ENCODE measurements at regions not wholly inside any gene's neighbourhood (a gene's known extent, or its start where the extent isn't known, plus 50 kb on each side); places are given as distances from the start of the nearest gene placed in this dataset.
"Not testable (repeated sequence)": the region's sequence is repeated elsewhere in the genome, so short reads cannot be mapped to it uniquely, and the experiment has no call there.

GRCh38 chr5:62771341-62771740 lies 192.7 kb downstream of the LRRC70 start:
- no peak overlapping the region for H3K4me2 ChIP-seq (ENCODE audit: low read length)

DNA sequence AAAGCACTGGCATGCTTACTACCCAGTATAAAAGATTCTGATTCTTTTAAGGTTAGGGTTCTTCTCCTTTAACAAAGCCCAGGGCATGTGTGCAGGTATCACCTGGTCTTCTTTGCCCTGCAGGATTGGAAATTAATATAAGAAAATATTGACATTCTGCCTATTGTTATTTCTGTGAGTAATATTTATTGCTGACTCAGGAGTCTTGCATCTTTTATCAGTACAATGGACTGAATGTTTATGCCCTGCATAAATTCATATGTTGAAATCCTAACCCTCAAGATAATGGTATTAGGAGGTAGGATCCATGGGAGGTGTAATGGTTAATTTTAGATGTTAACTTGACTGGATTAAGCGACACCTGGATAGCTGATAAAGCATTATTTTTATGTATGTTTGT lies 189.0 kb downstream of the LRRC70 start:
- H3K79me2 ChIP-seq (ENCODE audit: low read length) = no peaks in the 10 kb centered on the region
- no peak overlapping the region for H3K4me2 ChIP-seq (ENCODE audit: low read length)
- TF ChIP-seq EZH2phosphoT487 (IDR thresholded peaks at IDR 0.05; ENCODE audit: low read depth) = no peak
- TF ChIP-seq CTCF (IDR thresholded peaks at IDR 0.05; ENCODE audit: low read depth, low read length) = no peak
- no peak overlapping the region for H3K9ac ChIP-seq (ENCODE audit: low read length)
- no peaks in the 10 kb centered on the region for H3K9me3 ChIP-seq (ENCODE audit: insufficient read depth, low read length)
- peaks cover 7% of the 10 kb centered on the region for H3K4me1 ChIP-seq (ENCODE audit: low read length)
- H3K4me3 ChIP-seq (ENCODE audit: low read length) = no peak overlapping the region
- H3K27me3 ChIP-seq (ENCODE audit: low read depth, low read length) = no peaks in the 10 kb centered on the region
- H2AFZ ChIP-seq (ENCODE audit: low read depth, low read length) = no peak overlapping the region
- no peaks in the 10 kb centered on the region for H3K36me3 ChIP-seq (replicated peaks; ENCODE audit: low read depth, low read length)
- no peak overlapping the region for H3K27ac ChIP-seq (ENCODE audit: low read length)
- no peaks in the 10 kb centered on the region for H4K20me1 ChIP-seq (ENCODE audit: insufficient read depth, low read length)

More at GRCh38 chr5:62771341-62771740, 192.7 kb downstream of the LRRC70 start:
- no peaks in the 10 kb centered on the region for H3K79me2 ChIP-seq (ENCODE audit: low read length)
- H2AFZ ChIP-seq (ENCODE audit: low read depth, low read length) = no peak overlapping the region
- H3K27me3 ChIP-seq (ENCODE audit: low read depth, low read length) = no peaks in the 10 kb centered on the region
- H3K36me3 ChIP-seq (replicated peaks; ENCODE audit: low read depth, low read length) = no peaks in the 10 kb centered on the region
- peaks cover 14% of the 10 kb centered on the region for H3K4me1 ChIP-seq (ENCODE audit: low read length)
- H3K9me3 ChIP-seq (ENCODE audit: insufficient read depth, low read length) = no peaks in the 10 kb centered on the region
- TF ChIP-seq EZH2phosphoT487 (IDR thresholded peaks at IDR 0.05; ENCODE audit: low read depth) (no peak), CTCF (IDR thresholded peaks at IDR 0.05; ENCODE audit: low read depth, low read length) (no peak)
- H3K27ac ChIP-seq (ENCODE audit: low read length) = no peak overlapping the region
- H3K4me3 ChIP-seq (ENCODE audit: low read length) = no peak overlapping the region
- H3K9ac ChIP-seq (ENCODE audit: low read length) = no peak overlapping the region
- H4K20me1 ChIP-seq (ENCODE audit: insufficient read depth, low read length) = no peaks in the 10 kb centered on the region

GRCh38 chr5:62767077-62767476 lies 188.5 kb downstream of the LRRC70 start:
- no peak overlapping the region for H3K27ac ChIP-seq (ENCODE audit: low read length)
- no peaks in the 10 kb centered on the region for H3K36me3 ChIP-seq (replicated peaks; ENCODE audit: low read depth, low read length)
- H3K4me1 ChIP-seq (ENCODE audit: low read length) = peaks cover 12% of the 10 kb centered on the region
- no peak overlapping the region for H2AFZ ChIP-seq (ENCODE audit: low read depth, low read length)
- no peaks in the 10 kb centered on the region for H3K9me3 ChIP-seq (ENCODE audit: insufficient read depth, low read length)
- TF ChIP-seq EZH2phosphoT487 (IDR thresholded peaks at IDR 0.05; ENCODE audit: low read depth) (no peak), CTCF (IDR thresholded peaks at IDR 0.05; ENCODE audit: low read depth, low read length) (no peak)
- H3K9ac ChIP-seq (ENCODE audit: low read length) = no peak overlapping the region
- H3K4me3 ChIP-seq (ENCODE audit: low read length) = no peak overlapping the region
- H4K20me1 ChIP-seq (ENCODE audit: insufficient read depth, low read length) = no peaks in the 10 kb centered on the region
- no peaks in the 10 kb centered on the region for H3K27me3 ChIP-seq (ENCODE audit: low read depth, low read length)
- H3K79me2 ChIP-seq (ENCODE audit: low read length) = no peaks in the 10 kb centered on the region
- H3K4me2 ChIP-seq (ENCODE audit: low read length) = no peak overlapping the region

DNA sequence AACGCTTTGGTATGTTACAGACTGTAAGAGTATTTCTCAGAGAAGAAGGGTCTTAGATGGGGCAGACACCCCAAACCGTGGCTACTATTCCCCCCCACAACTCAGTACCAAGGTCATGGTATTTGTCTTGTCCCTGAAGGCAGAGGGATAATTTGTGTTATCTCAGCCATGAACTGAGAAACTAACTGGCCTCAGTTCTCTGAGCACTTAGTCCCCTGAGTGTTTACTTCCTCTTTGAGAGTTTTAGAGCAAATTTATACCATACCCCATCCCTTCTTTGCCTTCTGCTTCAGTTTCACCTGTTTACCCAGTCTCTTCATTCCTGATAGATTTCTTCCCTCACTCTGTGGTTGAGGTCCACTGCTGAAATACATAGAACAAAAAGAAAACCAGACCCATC lies 183.9 kb downstream of the LRRC70 start:
- Histone ChIP-seq H3K4me3 (ENCODE audit: low read length) (no peak overlapping the region), H3K79me2 (ENCODE audit: low read length) (no peaks in the 10 kb centered on the region), H3K9ac (ENCODE audit: low read length) (no peak overlapping the region), H3K9me3 (ENCODE audit: insufficient read depth, low read length) (no peaks in the 10 kb centered on the region), H3K27ac (ENCODE audit: low read length) (no peak overlapping the region), H3K27me3 (ENCODE audit: low read depth, low read length) (no peaks in the 10 kb centered on the region), H3K36me3 (replicated peaks; ENCODE audit: low read depth, low read length) (no peaks in the 10 kb centered on the region), H4K20me1 (ENCODE audit: insufficient read depth, low read length) (no peaks in the 10 kb centered on the region), H2AFZ (ENCODE audit: low read depth, low read length) (peak overlapping the region; percentile 55; the same call in 1 of the 2 replicates), H3K4me2 (ENCODE audit: low read length) (peak overlapping the region; percentile 35), H3K4me1 (ENCODE audit: low read length) (peaks cover 15% of the 10 kb centered on the region)
- TF ChIP-seq CTCF (IDR thresholded peaks at IDR 0.05; ENCODE audit: low read depth, low read length) (no peak), EZH2phosphoT487 (IDR thresholded peaks at IDR 0.05; ENCODE audit: low read depth) (no peak)

- not testable (repeated sequence) for H3K9ac ChIP-seq (ENCODE audit: low read length)
Observed at GRCh38 chr5:62757686-62758085, 179.1 kb downstream of the LRRC70 start.

More at GRCh38 chr5:62757686-62758085, 179.1 kb downstream of the LRRC70 start:
- not testable (repeated sequence) for H3K4me1 ChIP-seq (ENCODE audit: low read length); H3K79me2 ChIP-seq (ENCODE audit: low read length); H2AFZ ChIP-seq (ENCODE audit: low read depth, low read length); H4K20me1 ChIP-seq (ENCODE audit: insufficient read depth, low read length); H3K36me3 ChIP-seq (replicated peaks; ENCODE audit: low read depth, low read length); H3K4me2 ChIP-seq (ENCODE audit: low read length); H3K27ac ChIP-seq (ENCODE audit: low read length); H3K9me3 ChIP-seq (ENCODE audit: insufficient read depth, low read length); H3K4me3 ChIP-seq (ENCODE audit: low read length); H3K27me3 ChIP-seq (ENCODE audit: low read depth, low read length)
